ENCODE measurements at regions not wholly inside any gene's neighbourhood (a gene's known extent, or its start where the extent isn't known, plus 50 kb on each side); places are given as distances from the start of the nearest gene placed in this dataset.
"Not testable (repeated sequence)": the region's sequence is repeated elsewhere in the genome, so short reads cannot be mapped to it uniquely, and the experiment has no call there.

- H3K4me3 ChIP-seq (ENCODE audit: low read depth in 1 of 3, low read length in 3 of 3); H3K36me3 ChIP-seq (ENCODE audit: control insufficient read depth in 4 of 4, insufficient read depth in 3 of 4, low read depth in 1 of 4, low read length in 3 of 4); H3K4me1 ChIP-seq (ENCODE audit: control insufficient read depth in 4 of 4, insufficient read depth in 4 of 4, low read length in 3 of 4); H3K27ac ChIP-seq (ENCODE audit: low read depth in 1 of 2, low read length in 2 of 2); H3K27me3 ChIP-seq (ENCODE audit: control insufficient read depth in 4 of 4, insufficient read depth in 4 of 4, low read length in 3 of 4); H3K9ac ChIP-seq (ENCODE audit: low read depth in 1 of 2, low read length in 2 of 2); DNase-seq (ENCODE audit: low spot score); H3K9me3 ChIP-seq (ENCODE audit: control insufficient read depth in 4 of 4, low read length in 3 of 4): not testable (repeated sequence)
- 86% methylated on average over 17 of the region's 20 CpGs for WGBS
Measured at GRCh38 chrX:3828378-3829040, 115.1 kb upstream of the PRKX start.

- H3K9me3 ChIP-seq (ENCODE audit: control insufficient read depth in 4 of 4, low read length in 3 of 4); H3K27me3 ChIP-seq (ENCODE audit: control insufficient read depth in 4 of 4, insufficient read depth in 4 of 4, low read length in 3 of 4); DNase-seq (ENCODE audit: low spot score); H3K27ac ChIP-seq (ENCODE audit: low read depth in 1 of 2, low read length in 2 of 2); H3K9ac ChIP-seq (ENCODE audit: low read depth in 1 of 2, low read length in 2 of 2); H3K36me3 ChIP-seq (ENCODE audit: control insufficient read depth in 4 of 4, insufficient read depth in 3 of 4, low read depth in 1 of 4, low read length in 3 of 4); H3K4me3 ChIP-seq (ENCODE audit: low read depth in 1 of 3, low read length in 3 of 3); H3K4me1 ChIP-seq (ENCODE audit: control insufficient read depth in 4 of 4, insufficient read depth in 4 of 4, low read length in 3 of 4): not testable (repeated sequence)
- WGBS = no CpG with 5 or more reads among the region's 5 CpGs
Measured at GRCh38 chrX:3824008-3824407, 110.6 kb upstream of the PRKX start.

- Histone ChIP-seq H3K36me3 (ENCODE audit: control insufficient read depth in 4 of 4, insufficient read depth in 3 of 4, low read depth in 1 of 4, low read length in 3 of 4) (peaks cover 0 to 6% (median under 1%) of the 10 kb centered on the region in 4 donors), H3K27ac (ENCODE audit: low read depth in 1 of 2, low read length in 2 of 2) (no peak overlapping the region), H3K4me1 (ENCODE audit: control insufficient read depth in 4 of 4, insufficient read depth in 4 of 4, low read length in 3 of 4) (peaks cover 2 to 8% (median 3%) of the 10 kb centered on the region in 4 donors), H3K9ac (ENCODE audit: low read depth in 1 of 2, low read length in 2 of 2) (no peak overlapping the region), H3K4me3 (ENCODE audit: low read depth in 1 of 3, low read length in 3 of 3) (no peak overlapping the region), H3K9me3 (ENCODE audit: control insufficient read depth in 4 of 4, low read length in 3 of 4) (no peaks in the 10 kb centered on the region), H3K27me3 (ENCODE audit: control insufficient read depth in 4 of 4, insufficient read depth in 4 of 4, low read length in 3 of 4) (no peaks in the 10 kb centered on the region)
- 91% methylated on average over 4 of the region's 4 CpGs for WGBS
- no peak for DNase-seq (ENCODE audit: low spot score)
- no peak for TF ChIP-seq RXRA (IDR thresholded peaks at IDR 0.05)
- no peak for TF ChIP-seq MAX (IDR thresholded peaks at IDR 0.05)
- TF ChIP-seq RAD21 (IDR thresholded peaks at IDR 0.05) = no peak
Measured at GRCh38 chrX:3820167-3820566, 106.7 kb upstream of the PRKX start.

GRCh38 chrX:3817480-3817879 lies 104.0 kb upstream of the PRKX start:
- WGBS = 47% methylated on average over 5 of the region's 5 CpGs
- H3K4me1 ChIP-seq (ENCODE audit: control insufficient read depth in 4 of 4, insufficient read depth in 4 of 4, low read length in 3 of 4); DNase-seq (ENCODE audit: low spot score): not testable (repeated sequence)

More at GRCh38 chrX:3817480-3817879, 104.0 kb upstream of the PRKX start:
- H3K27me3 ChIP-seq (ENCODE audit: control insufficient read depth in 4 of 4, insufficient read depth in 4 of 4, low read length in 3 of 4); H3K9me3 ChIP-seq (ENCODE audit: control insufficient read depth in 4 of 4, low read length in 3 of 4); H3K9ac ChIP-seq (ENCODE audit: low read depth in 1 of 2, low read length in 2 of 2); H3K36me3 ChIP-seq (ENCODE audit: control insufficient read depth in 4 of 4, insufficient read depth in 3 of 4, low read depth in 1 of 4, low read length in 3 of 4); H3K4me3 ChIP-seq (ENCODE audit: low read depth in 1 of 3, low read length in 3 of 3): not testable (repeated sequence)
- peak; percentile 27 to 44 for TF ChIP-seq RXRA (IDR thresholded peaks at IDR 0.05)
- peak; percentile 45 for TF ChIP-seq SP1 (IDR thresholded peaks at IDR 0.05)
- TF ChIP-seq HNF4A (conservative IDR thresholded peaks at IDR 0.05) = peak; percentile 65 to 69
- TF ChIP-seq ZBTB33 (IDR thresholded peaks at IDR 0.05) = peak; percentile 24
- H3K27ac ChIP-seq (ENCODE audit: low read depth in 1 of 2, low read length in 2 of 2) = peak overlapping the region; percentile 64 to 71

All from liver (tissue), 7 donors.